ENCODE measurements at regions not wholly inside any gene's neighbourhood (a gene's known extent, or its start where the extent isn't known, plus 50 kb on each side); places are given as distances from the start of the nearest gene placed in this dataset.
A peak's percentile ranks its signal among the peaks of the same experiment; 100 is the strongest.

DNA sequence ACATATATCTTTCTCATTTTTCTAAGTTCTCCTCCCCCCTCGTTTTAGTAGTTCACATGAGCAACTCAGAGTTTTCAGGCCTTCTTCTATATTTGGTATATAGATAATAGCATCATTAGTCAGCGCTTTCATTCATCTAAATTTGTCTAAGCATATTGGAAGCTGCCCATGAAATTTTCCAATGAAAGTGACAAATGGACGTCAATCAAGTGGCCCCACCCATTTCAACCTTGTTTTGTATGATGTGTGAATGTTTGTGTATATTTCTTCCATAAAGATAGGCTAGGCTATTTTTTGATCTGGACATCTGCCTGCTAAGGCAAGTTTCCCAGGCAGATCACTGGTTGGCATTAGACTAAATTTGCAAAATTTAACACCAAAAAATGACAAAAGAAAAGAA, 104.0 kb upstream of the SSBP2 start:
- no peak for DNase-seq

DNA sequence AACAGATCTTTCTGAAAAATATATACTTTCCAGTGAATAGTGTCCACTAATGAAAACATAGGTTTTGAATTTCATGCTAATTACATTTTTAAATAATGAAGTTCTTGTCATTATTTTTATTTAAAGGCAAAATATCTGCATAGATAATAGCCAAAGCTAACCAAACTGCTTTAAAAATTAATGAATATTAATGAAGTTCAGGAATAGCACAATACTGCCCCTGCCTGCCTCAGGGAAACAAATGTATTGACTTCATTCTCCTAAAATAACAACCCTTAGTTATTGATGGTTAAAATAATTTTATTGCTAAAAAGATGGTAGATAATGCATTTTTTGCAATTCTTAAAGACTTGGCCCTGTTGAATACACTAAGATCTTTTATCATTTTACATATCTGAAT, 103.6 kb upstream of the SSBP2 start:
- DNase-seq: no peak

GRCh38 chr5:81853030-81853357, 102.1 kb upstream of the SSBP2 start:
- no peak for DNase-seq

DNA sequence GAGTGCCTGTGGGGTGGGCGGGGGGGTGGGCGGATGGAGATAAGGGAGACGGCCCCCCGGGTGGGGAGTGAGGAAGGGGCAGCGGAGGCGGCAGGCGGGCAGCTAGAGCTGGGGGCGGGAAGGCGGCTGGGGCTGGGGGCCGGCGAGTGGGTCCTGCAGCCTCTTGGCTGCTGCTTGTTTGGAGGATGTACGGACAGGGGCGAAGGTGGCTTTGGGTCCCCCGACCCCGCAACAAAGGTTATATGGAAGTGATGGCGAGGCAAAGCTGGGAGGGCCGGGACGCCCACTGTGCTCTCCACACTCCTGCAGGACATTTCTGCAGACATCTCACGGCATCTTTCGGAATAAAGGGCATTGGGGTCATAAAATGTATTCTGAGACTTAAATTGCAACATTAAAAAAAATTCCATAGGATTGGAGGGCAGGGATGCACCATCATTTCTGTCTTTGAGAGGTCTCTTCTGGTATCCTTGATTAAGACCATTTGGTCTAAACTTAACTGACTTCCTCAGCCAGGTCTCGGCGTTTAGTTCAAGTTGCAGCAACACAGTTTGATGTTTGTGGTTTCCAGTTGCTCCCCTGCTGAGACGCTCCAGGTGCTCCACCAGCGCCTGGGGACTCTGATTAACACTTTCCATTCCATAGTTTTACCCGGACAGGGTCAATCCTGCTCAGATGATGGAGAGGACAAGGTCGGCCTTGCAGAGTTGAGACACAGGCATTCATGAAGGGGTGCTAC, 101.6 kb upstream of the SSBP2 start:
- peak; percentile 64 for DNase-seq

GRCh38 chr5:81851481-81852178, 100.7 kb upstream of the SSBP2 start:
- peak; percentile 94 for DNase-seq

DNA sequence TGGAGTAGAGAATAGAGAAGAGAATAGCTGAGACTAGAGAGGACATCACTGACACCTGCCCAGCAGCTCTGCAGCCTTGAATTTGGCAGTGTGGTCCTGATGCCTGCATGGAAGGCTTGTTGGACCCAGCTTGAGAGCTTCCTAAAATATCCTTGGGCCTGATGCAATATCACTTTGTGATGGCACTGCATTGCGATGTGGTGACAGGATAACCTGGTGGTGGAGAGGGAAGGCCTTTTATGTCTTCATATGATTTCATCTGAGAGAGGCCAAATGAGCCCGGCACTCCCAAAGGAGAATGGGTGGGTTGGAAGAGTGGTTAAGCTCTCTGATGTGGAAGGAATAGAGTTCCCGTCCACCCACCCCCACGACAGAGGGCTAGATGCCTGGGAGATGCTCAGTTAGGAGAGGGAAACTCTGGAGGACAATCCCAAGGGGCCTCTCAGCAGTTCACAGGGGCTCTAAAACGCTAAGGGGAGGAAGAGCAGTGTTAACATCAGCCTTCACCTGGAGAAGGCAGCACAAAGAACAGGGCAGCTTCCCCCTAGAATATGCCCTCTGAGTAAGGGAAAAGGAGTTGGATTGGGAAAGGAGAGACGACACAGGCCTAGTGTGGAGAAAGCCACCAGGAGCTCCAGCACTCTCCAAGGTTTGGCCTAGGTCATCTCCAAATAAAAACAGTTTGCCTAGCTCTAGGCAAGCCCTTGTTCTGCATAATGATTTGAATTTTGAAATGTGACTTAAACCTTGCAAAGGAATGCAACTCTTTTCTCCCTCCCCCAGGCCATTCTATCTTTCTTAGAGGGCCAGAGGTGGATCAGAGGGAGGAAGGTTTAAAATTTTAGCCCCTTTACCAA, 99.8 kb upstream of the SSBP2 start:
- no peak for DNase-seq

- no peak for DNase-seq
Measured at GRCh38 chr5:81849770-81850367, 99.0 kb upstream of the SSBP2 start.

DNA sequence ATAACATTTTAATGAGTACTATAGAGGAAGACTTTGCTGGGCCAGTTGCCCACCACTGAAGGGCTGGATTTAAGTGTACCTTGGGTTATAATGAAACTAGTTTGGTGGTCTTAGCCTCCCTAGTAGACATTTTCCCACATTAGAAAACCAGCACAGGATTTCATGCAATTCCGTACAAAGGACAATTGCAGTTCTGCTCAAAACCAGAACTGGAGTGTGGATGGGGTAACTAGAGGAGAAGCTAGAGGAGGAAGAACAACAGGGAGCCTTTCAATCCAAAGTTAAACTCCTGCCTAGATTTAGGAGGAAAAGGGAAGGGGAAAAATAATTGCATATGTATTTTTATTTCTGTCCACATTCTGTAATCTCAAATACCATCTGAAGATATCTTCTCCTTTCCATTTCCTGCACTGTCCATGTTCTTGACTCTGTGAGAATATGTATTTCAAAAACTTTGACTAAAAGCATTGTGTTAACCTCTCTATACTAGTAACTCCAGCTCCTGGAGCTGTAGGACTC, 97.5 kb upstream of the SSBP2 start:
- no peak for DNase-seq

- no peak for DNase-seq
Measured at GRCh38 chr5:81846301-81846700, 95.4 kb upstream of the SSBP2 start.

- DNase-seq: no peak
Measured at GRCh38 chr5:81843845-81844244, 92.9 kb upstream of the SSBP2 start.

GRCh38 chr5:81842795-81843398, 92.0 kb upstream of the SSBP2 start:
- no peak for DNase-seq

- no peak for DNase-seq
Measured at GRCh38 chr5:81839034-81839433, 88.1 kb upstream of the SSBP2 start.

- DNase-seq: no peak
Measured at GRCh38 chr5:81838307-81838906, 87.5 kb upstream of the SSBP2 start.

- DNase-seq: no peak
Measured at GRCh38 chr5:81837667-81838306, 86.9 kb upstream of the SSBP2 start.

DNA sequence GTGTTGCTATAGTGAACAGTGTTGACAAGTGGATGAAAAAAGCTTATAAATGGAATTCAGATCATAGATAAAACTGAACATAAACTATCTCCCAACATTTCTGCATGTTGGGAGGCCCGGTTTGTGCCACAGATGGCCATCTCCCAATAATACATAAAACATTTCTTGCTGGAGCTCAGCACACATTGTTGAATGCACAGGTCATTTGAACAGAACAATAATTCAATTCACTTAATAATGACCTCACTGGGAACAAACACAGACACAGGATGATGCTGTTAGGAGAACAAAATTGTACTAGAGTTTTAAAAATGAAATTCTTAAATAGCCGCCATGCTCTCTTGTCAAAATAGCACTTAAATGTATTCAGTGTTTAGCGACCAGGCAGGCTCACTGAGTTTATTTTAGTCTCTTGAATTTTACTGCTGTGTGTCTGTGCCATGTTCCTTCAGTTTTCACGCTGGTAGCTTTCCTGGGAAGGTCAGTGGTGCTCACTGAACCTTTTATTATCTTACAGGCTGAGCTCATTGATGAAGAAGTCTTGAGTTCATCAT, 85.0 kb upstream of the SSBP2 start:
- no peak for DNase-seq

- no peak for DNase-seq
Measured at GRCh38 chr5:81834021-81834660, 83.2 kb upstream of the SSBP2 start.

GRCh38 chr5:81830596-81830995, 79.7 kb upstream of the SSBP2 start:
- DNase-seq: no peak

DNA sequence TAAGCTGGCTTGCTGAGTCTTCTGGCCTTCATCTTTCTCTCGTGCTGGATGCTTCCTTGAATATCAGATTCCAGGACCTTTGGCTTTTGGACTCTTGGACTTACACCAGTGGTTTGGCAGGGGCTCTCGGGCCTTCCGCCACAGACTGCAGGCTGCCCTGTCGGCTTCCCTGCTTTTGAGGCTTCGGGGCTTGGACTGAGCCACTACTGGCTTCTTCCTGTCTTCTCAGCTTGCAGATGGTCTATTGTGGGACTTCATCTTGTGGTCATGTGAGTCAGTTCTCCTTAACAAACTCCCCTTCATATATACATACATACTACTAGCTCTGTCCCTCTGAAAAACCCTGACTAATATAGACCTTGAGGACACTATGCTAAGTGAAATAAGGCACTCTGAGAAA, 78.3 kb upstream of the SSBP2 start:
- no peak for DNase-seq

DNA sequence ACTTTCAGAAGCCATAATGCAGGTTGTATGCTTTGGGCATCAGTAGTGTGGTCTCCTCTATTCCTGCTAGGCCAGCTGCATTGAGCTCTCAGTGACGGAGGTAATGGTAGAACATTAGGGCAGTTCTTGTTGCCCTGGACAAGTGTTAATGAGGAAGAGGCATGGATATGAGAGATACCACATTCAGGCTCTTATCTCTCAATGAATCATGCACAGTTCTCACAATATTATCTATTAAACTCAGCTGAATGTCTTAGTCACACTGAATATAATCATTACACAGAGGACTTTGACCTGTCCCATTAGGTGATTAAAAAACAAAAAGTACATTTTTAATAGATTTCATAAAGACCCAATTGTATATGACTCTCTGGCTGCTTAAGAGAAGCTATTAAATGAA, 76.6 kb upstream of the SSBP2 start:
- DNase-seq: no peak

DNA sequence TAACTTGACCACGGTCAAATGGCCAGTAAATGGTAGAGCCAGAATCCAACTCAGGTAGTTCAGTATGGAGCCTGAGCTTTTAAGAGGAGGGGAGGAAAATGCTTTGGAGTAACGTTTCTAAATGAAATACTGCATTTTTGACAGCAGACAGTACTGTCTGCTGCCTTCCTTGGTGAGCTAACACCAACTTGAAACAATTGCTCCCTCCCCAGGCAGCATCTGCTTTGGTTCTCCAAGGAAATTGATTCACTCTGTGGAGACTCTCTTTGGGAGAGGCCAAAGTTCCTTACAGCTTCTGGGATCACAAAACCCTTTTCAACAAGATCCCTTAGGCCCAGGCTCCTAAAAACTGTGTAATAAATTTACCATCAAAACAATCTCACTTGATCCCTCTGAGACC, 75.2 kb upstream of the SSBP2 start:
- DNase-seq: no peak

- no peak for DNase-seq
Measured at GRCh38 chr5:81825237-81825636, 74.3 kb upstream of the SSBP2 start.

Measured in activated CD8-positive, alpha-beta memory T cell treated with anti-CD3 and anti-CD28 coated beads for 24 hours (primary cell).